ENCODE measurements at regions not wholly inside any gene's neighbourhood (a gene's known extent, or its start where the extent isn't known, plus 50 kb on each side); places are given as distances from the start of the nearest gene placed in this dataset.

DNA sequence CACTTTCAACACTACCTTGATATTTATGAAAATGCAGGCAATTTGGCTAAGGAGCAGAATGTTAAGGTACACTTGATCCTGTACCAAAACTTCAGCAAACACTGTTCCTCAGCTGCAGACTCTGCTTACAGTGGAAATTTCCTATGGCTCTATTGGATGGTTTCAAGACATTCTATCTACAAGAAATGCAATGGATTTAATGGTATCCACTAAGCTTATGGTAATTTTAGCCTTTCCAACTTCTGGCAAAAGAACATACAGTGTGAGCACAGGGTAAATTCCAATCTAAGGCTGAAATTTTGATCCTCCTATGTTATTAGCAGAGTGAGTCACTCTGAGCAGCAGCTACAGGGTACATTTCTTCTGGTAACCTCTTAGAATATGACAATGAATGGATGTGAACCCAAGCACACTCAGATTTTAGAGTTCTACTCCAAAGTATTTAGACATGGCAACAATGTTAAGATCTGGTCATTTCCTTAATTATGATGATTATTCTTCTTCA is 361.8 kb upstream of the PIK3C3 start:
- no peak for DNase-seq
- Histone ChIP-seq H3K36me3 (no peaks in the 10 kb centered on the region), H3K27me3 (no peaks in the 10 kb centered on the region), H3K4me1 (no peaks in the 10 kb centered on the region), H3K4me3 (no peak overlapping the region), H3K9me3 (no peaks in the 10 kb centered on the region), H3K27ac (no peak overlapping the region)
- TF ChIP-seq POLR2AphosphoS5 (IDR thresholded peaks at IDR 0.05): no peak
- no peak for TF ChIP-seq POLR2A (IDR thresholded peaks at IDR 0.05)
- TF ChIP-seq, protein P1, sequence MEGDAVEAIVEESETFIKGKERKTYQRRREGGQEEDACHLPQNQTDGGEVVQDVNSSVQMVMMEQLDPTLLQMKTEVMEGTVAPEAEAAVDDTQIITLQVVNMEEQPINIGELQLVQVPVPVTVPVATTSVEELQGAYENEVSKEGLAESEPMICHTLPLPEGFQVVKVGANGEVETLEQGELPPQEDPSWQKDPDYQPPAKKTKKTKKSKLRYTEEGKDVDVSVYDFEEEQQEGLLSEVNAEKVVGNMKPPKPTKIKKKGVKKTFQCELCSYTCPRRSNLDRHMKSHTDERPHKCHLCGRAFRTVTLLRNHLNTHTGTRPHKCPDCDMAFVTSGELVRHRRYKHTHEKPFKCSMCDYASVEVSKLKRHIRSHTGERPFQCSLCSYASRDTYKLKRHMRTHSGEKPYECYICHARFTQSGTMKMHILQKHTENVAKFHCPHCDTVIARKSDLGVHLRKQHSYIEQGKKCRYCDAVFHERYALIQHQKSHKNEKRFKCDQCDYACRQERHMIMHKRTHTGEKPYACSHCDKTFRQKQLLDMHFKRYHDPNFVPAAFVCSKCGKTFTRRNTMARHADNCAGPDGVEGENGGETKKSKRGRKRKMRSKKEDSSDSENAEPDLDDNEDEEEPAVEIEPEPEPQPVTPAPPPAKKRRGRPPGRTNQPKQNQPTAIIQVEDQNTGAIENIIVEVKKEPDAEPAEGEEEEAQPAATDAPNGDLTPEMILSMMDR (IDR thresholded peaks at IDR 0.05): no peak
- no peak for TF ChIP-seq EP300 (IDR thresholded peaks at IDR 0.05; ENCODE audit: low read depth)
- intact Hi-C loops (cut with DNase I; ENCODE audit: low total_unique reads) (no loop called here), in situ Hi-C loops (cut with MboI; ENCODE audit: low pct_ligation_motif_present in 1 of 4, low pct_unique_long_range_greater_than_20kb in 1 of 4, low sequenced_read_pairs in 3 of 4) (no loop called here)

DNA sequence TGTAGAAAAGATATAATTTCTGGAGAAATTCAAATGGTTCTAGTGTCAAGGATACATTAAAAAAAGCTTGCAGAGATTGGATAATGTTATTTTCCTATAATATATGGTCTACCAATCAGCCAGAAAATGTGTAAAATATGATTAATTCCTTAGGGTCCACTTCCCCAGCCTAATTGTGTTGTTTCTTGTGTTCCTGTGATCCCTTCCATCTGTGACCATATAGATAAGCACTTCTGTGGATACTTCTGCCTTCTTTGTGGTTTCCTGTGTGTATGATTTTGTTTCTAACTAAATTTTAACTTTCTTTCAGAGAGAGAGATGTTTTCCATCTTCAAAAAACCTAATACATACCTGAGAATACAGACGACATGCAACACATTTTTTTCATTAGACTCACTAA is 367.1 kb upstream of the PIK3C3 start:
- intact Hi-C loops (cut with DNase I; ENCODE audit: low total_unique reads): no loop called here
- no peaks in the 10 kb centered on the region for H3K27me3 ChIP-seq
- no peak overlapping the region for H3K4me3 ChIP-seq
- no peaks in the 10 kb centered on the region for H3K4me1 ChIP-seq
- no peaks in the 10 kb centered on the region for H3K36me3 ChIP-seq
- no peaks in the 10 kb centered on the region for H3K9me3 ChIP-seq
- DNase-seq: no peak
- in situ Hi-C loops (cut with MboI; ENCODE audit: low pct_ligation_motif_present in 1 of 4, low pct_unique_long_range_greater_than_20kb in 1 of 4, low sequenced_read_pairs in 3 of 4): no loop called here
- H3K27ac ChIP-seq: no peak overlapping the region
- 40 to 45% methylated on average over 1 of the region's 1 CpG for WGBS, 2 donors (ENCODE audit: low coverage in 1 of 2)
- no peak for TF ChIP-seq POLR2A (IDR thresholded peaks at IDR 0.05)
- no peak for TF ChIP-seq POLR2AphosphoS5 (IDR thresholded peaks at IDR 0.05)
- TF ChIP-seq, protein P1 (IDR thresholded peaks at IDR 0.05): no peak
- no peak for TF ChIP-seq EP300 (IDR thresholded peaks at IDR 0.05; ENCODE audit: low read depth)

DNA sequence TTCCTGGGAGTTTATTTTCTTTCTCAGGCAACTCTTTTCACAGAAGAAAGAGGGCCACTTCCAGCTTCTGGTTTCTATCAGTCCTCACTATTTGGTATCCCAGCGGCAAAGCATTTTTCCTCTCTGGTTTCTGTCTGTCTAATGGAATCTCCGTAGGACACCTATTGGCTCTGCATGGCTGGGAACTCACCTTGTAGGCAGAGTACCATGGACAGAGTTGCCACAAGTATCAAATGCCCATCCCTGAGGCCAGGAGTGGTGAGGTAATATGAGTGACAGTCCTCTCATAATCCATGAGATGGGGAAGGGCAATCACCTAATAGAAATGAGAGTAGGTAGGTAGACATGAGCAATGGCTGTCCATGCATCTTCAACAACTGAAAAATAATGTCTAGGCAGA is 369.5 kb upstream of the PIK3C3 start:
- WGBS, 2 donors (ENCODE audit: low coverage in 1 of 2): 76 to 79% methylated on average over 2 of the region's 2 CpGs
- intact Hi-C loops (cut with DNase I; ENCODE audit: low total_unique reads): no loop called here

DNA sequence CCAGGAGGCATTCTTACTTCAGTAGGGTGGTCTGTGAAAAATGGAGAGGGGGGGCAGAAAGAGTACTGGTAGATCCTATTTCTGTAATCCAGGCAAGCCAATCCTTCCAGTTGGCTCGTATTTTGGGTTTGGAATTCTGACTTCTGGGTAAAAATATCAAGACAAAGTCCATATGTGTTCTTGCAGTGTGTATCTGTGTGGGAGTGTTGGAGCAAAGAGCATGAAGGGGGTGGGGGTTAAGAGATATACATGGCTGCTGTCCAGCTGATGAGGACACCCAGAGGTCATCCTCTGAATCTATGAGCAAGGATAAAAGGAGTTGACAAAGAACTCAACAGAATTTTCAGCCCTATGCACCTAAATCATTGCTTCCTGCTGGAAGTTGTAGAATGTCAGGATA is 375.8 kb upstream of the PIK3C3 start:
- intact Hi-C loops (cut with DNase I; ENCODE audit: low total_unique reads): no loop called here
- Histone ChIP-seq H3K27ac (no peak overlapping the region), H3K4me3 (no peak overlapping the region), H3K36me3 (no peaks in the 10 kb centered on the region), H3K4me1 (no peaks in the 10 kb centered on the region), H3K9me3 (no peaks in the 10 kb centered on the region), H3K27me3 (no peaks in the 10 kb centered on the region)
- no peak for DNase-seq
- in situ Hi-C loops (cut with MboI; ENCODE audit: low pct_ligation_motif_present in 1 of 4, low pct_unique_long_range_greater_than_20kb in 1 of 4, low sequenced_read_pairs in 3 of 4): no loop called here
- 33% methylated on average over 1 of the region's 1 CpG; no CpG with 5 or more reads in 1 of the 2 donors for WGBS, 2 donors (ENCODE audit: low coverage in 1 of 2)
- TF ChIP-seq, protein P1 (IDR thresholded peaks at IDR 0.05): no peak

More for the DNA sequence above, 369.5 kb upstream of the PIK3C3 start:
- Histone ChIP-seq H3K4me3 (no peak overlapping the region), H3K9me3 (no peaks in the 10 kb centered on the region), H3K27me3 (no peaks in the 10 kb centered on the region), H3K4me1 (no peaks in the 10 kb centered on the region), H3K36me3 (no peaks in the 10 kb centered on the region), H3K27ac (no peak overlapping the region)
- no peak for DNase-seq
- in situ Hi-C loops (cut with MboI; ENCODE audit: low pct_ligation_motif_present in 1 of 4, low pct_unique_long_range_greater_than_20kb in 1 of 4, low sequenced_read_pairs in 3 of 4): no loop called here
- TF ChIP-seq POLR2AphosphoS5 (IDR thresholded peaks at IDR 0.05) (no peak), POLR2A (IDR thresholded peaks at IDR 0.05) (no peak), EP300 (IDR thresholded peaks at IDR 0.05; ENCODE audit: low read depth) (no peak)
- TF ChIP-seq, protein P1 (IDR thresholded peaks at IDR 0.05): no peak
